ENCODE measurements at regions not wholly inside any gene's neighbourhood (a gene's known extent, or its start where the extent isn't known, plus 50 kb on each side); places are given as distances from the start of the nearest gene placed in this dataset.

DNA sequence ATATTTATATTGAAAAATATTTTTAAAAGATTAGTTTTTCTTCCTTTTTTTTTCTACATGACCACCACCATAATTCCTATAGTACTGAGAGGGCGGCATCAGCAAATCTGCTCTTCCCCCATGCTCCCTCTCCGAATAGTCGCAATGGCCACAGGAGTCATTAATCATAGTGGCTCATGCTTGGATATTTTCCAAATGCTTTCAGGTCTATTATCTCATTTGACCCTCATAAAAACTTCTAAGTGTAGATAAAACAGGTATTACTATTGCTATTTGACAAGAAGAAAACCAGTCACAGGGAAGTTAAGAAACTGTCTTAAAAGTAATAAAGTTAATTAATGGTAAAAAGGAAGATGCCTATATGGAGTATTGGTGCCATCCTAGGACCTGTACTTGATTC is 440.7 kb downstream of the CMPK2 start:
- ATAC-seq (no peak), DNase-seq (no peak)
- intact Hi-C loops (cut with micrococcal nuclease) = no loop called here
- ChIA-PET POLR2A (ENCODE audit: unreplicated experiment) (no interaction called here), CTCF (no interaction called here)
- Histone ChIP-seq H3K9ac (ENCODE audit: low read length) (no peak overlapping the region), H2AFZ (ENCODE audit: low read length) (no peak overlapping the region), H3K4me2 (ENCODE audit: low read length) (no peak overlapping the region), H4K20me1 (ENCODE audit: low read length) (no peaks in the 10 kb centered on the region), H3K79me2 (ENCODE audit: low read length) (no peaks in the 10 kb centered on the region), H3K9me3 (ENCODE audit: low read length) (no peaks in the 10 kb centered on the region), H3K27ac (ENCODE audit: low read length) (no peak overlapping the region), H3K4me1 (ENCODE audit: insufficient read depth, low read length) (no peaks in the 10 kb centered on the region), H3K27me3 (ENCODE audit: low read length) (no peaks in the 10 kb centered on the region), H3K9me2 (replicated peaks; ENCODE audit: low read length) (no peaks in the 10 kb centered on the region), H3K4me3 (ENCODE audit: low read length) (no peak overlapping the region), H3K36me3 (ENCODE audit: low read depth, low read length) (no peaks in the 10 kb centered on the region), H3F3A (ENCODE audit: low read length, unreplicated experiment) (no peaks in the 10 kb centered on the region)
- BruUV-seq (replicated peaks) = no TSS peak
- TF ChIP-seq CTCF (conservative IDR thresholded peaks at IDR 0.05; ENCODE audit: low read depth, low read length) = no peak
- TF ChIP-seq EZH2 (IDR thresholded peaks at IDR 0.05; ENCODE audit: low read length, unreplicated experiment) = no peak
- TF ChIP-seq EZH2phosphoT487 (IDR thresholded peaks at IDR 0.05; ENCODE audit: borderline replicate concordance, low read length) = no peak

GRCh38 chr2:6429210-6429986 is 436.3 kb downstream of the CMPK2 start:
- Histone ChIP-seq H2AFZ (ENCODE audit: low read length) (no peak overlapping the region), H3K9me2 (replicated peaks; ENCODE audit: low read length) (no peaks in the 10 kb centered on the region), H3K27me3 (ENCODE audit: low read length) (peaks cover 4% of the 10 kb centered on the region; the same call in 1 of the 2 replicates), H3F3A (ENCODE audit: low read length, unreplicated experiment) (no peaks in the 10 kb centered on the region), H3K4me1 (ENCODE audit: insufficient read depth, low read length) (no peaks in the 10 kb centered on the region), H3K9me3 (ENCODE audit: low read length) (no peaks in the 10 kb centered on the region), H4K20me1 (ENCODE audit: low read length) (no peaks in the 10 kb centered on the region), H3K9ac (ENCODE audit: low read length) (no peak overlapping the region), H3K36me3 (ENCODE audit: low read depth, low read length) (no peaks in the 10 kb centered on the region), H3K27ac (ENCODE audit: low read length) (no peak overlapping the region), H3K4me3 (ENCODE audit: low read length) (no peak overlapping the region), H3K79me2 (ENCODE audit: low read length) (no peaks in the 10 kb centered on the region), H3K4me2 (ENCODE audit: low read length) (no peak overlapping the region)
- DNase-seq = no peak
- ATAC-seq = no peak
- no TSS peak for BruUV-seq (replicated peaks)
- POLR2A ChIA-PET (ENCODE audit: unreplicated experiment) = no interaction called here
- no peak for TF ChIP-seq EZH2 (IDR thresholded peaks at IDR 0.05; ENCODE audit: low read length, unreplicated experiment)
- TF ChIP-seq CTCF (conservative IDR thresholded peaks at IDR 0.05; ENCODE audit: low read depth, low read length) = no peak
- TF ChIP-seq EZH2phosphoT487 (IDR thresholded peaks at IDR 0.05; ENCODE audit: borderline replicate concordance, low read length) = no peak
- intact Hi-C loops (cut with micrococcal nuclease) = no loop called here
- CTCF ChIA-PET = no interaction called here

DNA sequence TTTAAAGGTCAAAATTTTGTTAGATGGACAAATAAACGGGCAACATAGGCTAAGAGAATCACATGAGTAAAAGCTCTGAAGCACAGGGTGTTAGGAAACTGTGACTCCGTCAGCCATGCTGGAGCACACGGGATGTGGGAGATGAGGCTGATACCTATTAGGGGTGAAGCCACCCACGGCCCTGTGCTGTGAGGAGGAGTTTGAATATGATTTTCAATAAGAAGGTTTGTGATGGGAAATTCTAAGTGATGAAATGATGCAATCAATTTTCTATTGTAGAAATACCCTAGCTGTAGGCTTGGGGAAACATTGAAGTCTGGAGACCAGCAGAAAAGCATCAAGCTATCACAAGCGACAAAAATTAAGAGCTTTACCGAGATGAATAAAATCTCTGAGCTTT is 431.3 kb downstream of the CMPK2 start:
- Histone ChIP-seq H3F3A (ENCODE audit: low read length, unreplicated experiment) (no peaks in the 10 kb centered on the region), H3K4me2 (ENCODE audit: low read length) (no peak overlapping the region), H3K4me3 (ENCODE audit: low read length) (no peak overlapping the region), H3K4me1 (ENCODE audit: insufficient read depth, low read length) (no peaks in the 10 kb centered on the region), H3K79me2 (ENCODE audit: low read length) (no peaks in the 10 kb centered on the region), H3K36me3 (ENCODE audit: low read depth, low read length) (no peaks in the 10 kb centered on the region), H3K27me3 (ENCODE audit: low read length) (peaks cover 18% of the 10 kb centered on the region), H2AFZ (ENCODE audit: low read length) (no peak overlapping the region), H4K20me1 (ENCODE audit: low read length) (no peaks in the 10 kb centered on the region), H3K9ac (ENCODE audit: low read length) (no peak overlapping the region), H3K9me2 (replicated peaks; ENCODE audit: low read length) (no peaks in the 10 kb centered on the region), H3K9me3 (ENCODE audit: low read length) (no peaks in the 10 kb centered on the region), H3K27ac (ENCODE audit: low read length) (no peak overlapping the region)
- no peak for DNase-seq
- no peak for ATAC-seq
- intact Hi-C loops (cut with micrococcal nuclease) = no loop called here
- no TSS peak for BruUV-seq (replicated peaks)
- CTCF ChIA-PET = no interaction called here
- TF ChIP-seq EZH2 (IDR thresholded peaks at IDR 0.05; ENCODE audit: low read length, unreplicated experiment) (no peak), EZH2phosphoT487 (IDR thresholded peaks at IDR 0.05; ENCODE audit: borderline replicate concordance, low read length) (no peak), CTCF (conservative IDR thresholded peaks at IDR 0.05; ENCODE audit: low read depth, low read length) (no peak)
- POLR2A ChIA-PET (ENCODE audit: unreplicated experiment) = no interaction called here
